Panc1 (cell line): ENCODE measurements at regions not wholly inside any gene's neighbourhood (a gene's known extent, or its start where the extent isn't known, plus 50 kb on each side); places are given as distances from the start of the nearest gene placed in this dataset.

ENCODE experiments used
- TCF7L2 ChIP-seq: IDR thresholded peaks from 2 replicates; pipeline ENCODE4 v1.6.1; 2011; ENCODE audit warnings: mild to moderate bottlenecking, low read depth, low read length, inconsistent platforms
- TF ChIP-seq, protein P1 (sequence below): fragments of 450-650 bp; IDR thresholded peaks from 2 replicates; pipeline ENCODE4 v1.5.1; 2017; ENCODE audit warnings: mild to moderate bottlenecking

GRCh38 chr5:38670878-38671277, 114.4 kb upstream of the LIFR start:
- TF ChIP-seq, protein P1, sequence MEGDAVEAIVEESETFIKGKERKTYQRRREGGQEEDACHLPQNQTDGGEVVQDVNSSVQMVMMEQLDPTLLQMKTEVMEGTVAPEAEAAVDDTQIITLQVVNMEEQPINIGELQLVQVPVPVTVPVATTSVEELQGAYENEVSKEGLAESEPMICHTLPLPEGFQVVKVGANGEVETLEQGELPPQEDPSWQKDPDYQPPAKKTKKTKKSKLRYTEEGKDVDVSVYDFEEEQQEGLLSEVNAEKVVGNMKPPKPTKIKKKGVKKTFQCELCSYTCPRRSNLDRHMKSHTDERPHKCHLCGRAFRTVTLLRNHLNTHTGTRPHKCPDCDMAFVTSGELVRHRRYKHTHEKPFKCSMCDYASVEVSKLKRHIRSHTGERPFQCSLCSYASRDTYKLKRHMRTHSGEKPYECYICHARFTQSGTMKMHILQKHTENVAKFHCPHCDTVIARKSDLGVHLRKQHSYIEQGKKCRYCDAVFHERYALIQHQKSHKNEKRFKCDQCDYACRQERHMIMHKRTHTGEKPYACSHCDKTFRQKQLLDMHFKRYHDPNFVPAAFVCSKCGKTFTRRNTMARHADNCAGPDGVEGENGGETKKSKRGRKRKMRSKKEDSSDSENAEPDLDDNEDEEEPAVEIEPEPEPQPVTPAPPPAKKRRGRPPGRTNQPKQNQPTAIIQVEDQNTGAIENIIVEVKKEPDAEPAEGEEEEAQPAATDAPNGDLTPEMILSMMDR, result no peak
- no peak for TF ChIP-seq TCF7L2
